GM08714 (cell line): ENCODE measurements at regions not wholly inside any gene's neighbourhood (a gene's known extent, or its start where the extent isn't known, plus 50 kb on each side); places are given as distances from the start of the nearest gene placed in this dataset.

Experiments
- H3K4me3 ChIP-seq: fragments of 200-500 bp; sonication (Bioruptor generic); 2 replicates; pipeline ENCODE4 v1.5.1; 2014; ENCODE audit warnings: mild to moderate bottlenecking, low read length, inconsistent platforms
- ZNF274 ChIP-seq: IDR thresholded peaks from 2 replicates; pipeline ENCODE4 v1.6.1; 2012; ENCODE audit warnings: mild to moderate bottlenecking, low read depth, low read length

- no peak for TF ChIP-seq ZNF274
- no peak overlapping the region for H3K4me3 ChIP-seq
Measured at GRCh38 chr4:23741681-23742191, 148.1 kb downstream of the PPARGC1A start.

- TF ChIP-seq ZNF274 = no peak
- H3K4me3 ChIP-seq = no peak overlapping the region
Measured at GRCh38 chr4:23737571-23737970, 152.3 kb downstream of the PPARGC1A start.

GRCh38 chr4:23736466-23736865, 153.4 kb downstream of the PPARGC1A start:
- no peak for TF ChIP-seq ZNF274
- H3K4me3 ChIP-seq = no peak overlapping the region

GRCh38 chr4:23734000-23734399, 155.8 kb downstream of the PPARGC1A start:
- no peak for TF ChIP-seq ZNF274

GRCh38 chr4:23733476-23733875, 156.4 kb downstream of the PPARGC1A start:
- no peak for TF ChIP-seq ZNF274
- no peak overlapping the region for H3K4me3 ChIP-seq

More at GRCh38 chr4:23734000-23734399, 155.8 kb downstream of the PPARGC1A start:
- H3K4me3 ChIP-seq = no peak overlapping the region

- TF ChIP-seq ZNF274 = no peak
- no peak overlapping the region for H3K4me3 ChIP-seq
Measured at GRCh38 chr4:23730998-23731397, 158.8 kb downstream of the PPARGC1A start.

GRCh38 chr4:23728971-23729370, 160.9 kb downstream of the PPARGC1A start:
- no peak overlapping the region for H3K4me3 ChIP-seq
- no peak for TF ChIP-seq ZNF274

GRCh38 chr4:23728393-23728792, 161.5 kb downstream of the PPARGC1A start:
- TF ChIP-seq ZNF274 = no peak
- H3K4me3 ChIP-seq = no peak overlapping the region

- H3K4me3 ChIP-seq = no peak overlapping the region
- TF ChIP-seq ZNF274 = no peak
Measured at GRCh38 chr4:23720556-23720955, 169.3 kb downstream of the PPARGC1A start.

GRCh38 chr4:23718435-23718834, 171.4 kb downstream of the PPARGC1A start:
- no peak overlapping the region for H3K4me3 ChIP-seq
- TF ChIP-seq ZNF274 = no peak

- no peak overlapping the region for H3K4me3 ChIP-seq
- no peak for TF ChIP-seq ZNF274
Measured at GRCh38 chr4:23717528-23718248, 172.2 kb downstream of the PPARGC1A start.

GRCh38 chr4:23710298-23710697, 179.5 kb downstream of the PPARGC1A start:
- H3K4me3 ChIP-seq = no peak overlapping the region
- no peak for TF ChIP-seq ZNF274

- H3K4me3 ChIP-seq = no peak overlapping the region
- TF ChIP-seq ZNF274 = no peak
Measured at GRCh38 chr4:23707652-23708026, 182.2 kb downstream of the PPARGC1A start.

- no peak for TF ChIP-seq ZNF274
- no peak overlapping the region for H3K4me3 ChIP-seq
Measured at GRCh38 chr4:23706972-23707651, 182.7 kb downstream of the PPARGC1A start.

- no peak overlapping the region for H3K4me3 ChIP-seq
- TF ChIP-seq ZNF274 = no peak
Measured at GRCh38 chr4:23700197-23700596, 189.7 kb downstream of the PPARGC1A start.

- no peak overlapping the region for H3K4me3 ChIP-seq
- no peak for TF ChIP-seq ZNF274
Measured at GRCh38 chr4:23697722-23698121, 192.1 kb downstream of the PPARGC1A start.
